ENCODE measurements at regions not wholly inside any gene's neighbourhood (a gene's known extent, or its start where the extent isn't known, plus 50 kb on each side); places are given as distances from the start of the nearest gene placed in this dataset.
A peak's percentile ranks its signal among the peaks of the same experiment; 100 is the strongest.

DNA sequence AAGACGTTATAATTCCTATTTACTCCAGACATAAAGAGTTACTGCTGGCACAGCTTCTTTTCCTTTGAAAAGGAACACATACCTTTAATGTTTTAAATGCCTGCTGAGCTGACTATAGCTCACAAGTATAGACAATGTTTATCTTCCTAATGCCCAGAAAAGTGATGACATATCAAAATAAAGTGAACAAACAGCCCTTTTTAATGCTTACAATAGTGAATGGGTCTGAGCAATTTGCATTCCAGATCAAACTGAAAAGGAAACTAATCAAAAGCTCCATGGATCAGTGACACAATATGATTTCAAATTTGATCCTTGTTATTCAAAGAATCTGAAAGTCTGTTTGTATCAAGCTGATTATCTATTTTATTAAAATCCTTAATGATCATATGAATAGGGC lies 233.6 kb upstream of the SEMA3E start:
- H3K36me3 ChIP-seq (ENCODE audit: control insufficient read depth in 2 of 3, insufficient read depth in 3 of 3, low read length in 3 of 3): no peaks in the 10 kb centered on the region
- DNase-seq (no peak), ATAC-seq (no peak)
- Mint-ChIP-seq H3K9me3 (peaks cover 0 to 2% (median 0%) of the 10 kb centered on the region in 11 donors), H3K4me3 (no peak overlapping the region), H3K27ac (no peak overlapping the region), H3K36me3 (no peaks in the 10 kb centered on the region), H3K27me3 (no peaks in the 10 kb centered on the region), H3K4me1 (no peaks in the 10 kb centered on the region)
- POLR2A ChIA-PET: no interaction called here
- CTCF ChIA-PET: no interaction called here
- H3K27ac ChIP-seq (ENCODE audit: low read depth, low read length): no peak overlapping the region
- H3K4me3 ChIP-seq (ENCODE audit: low read length): no peak overlapping the region
- H3K4me1 ChIP-seq (ENCODE audit: control insufficient read depth in 2 of 2, insufficient read depth in 2 of 2, low read length in 2 of 2): no peaks in the 10 kb centered on the region
- intact Hi-C loops (cut with micrococcal nuclease): no loop called here
- H3K27me3 ChIP-seq (ENCODE audit: control insufficient read depth in 2 of 2, insufficient read depth in 2 of 2, low read length in 2 of 2): no peaks in the 10 kb centered on the region
- H3K9me3 ChIP-seq (ENCODE audit: control insufficient read depth in 2 of 3, low read length in 3 of 3): no peaks in the 10 kb centered on the region

DNA sequence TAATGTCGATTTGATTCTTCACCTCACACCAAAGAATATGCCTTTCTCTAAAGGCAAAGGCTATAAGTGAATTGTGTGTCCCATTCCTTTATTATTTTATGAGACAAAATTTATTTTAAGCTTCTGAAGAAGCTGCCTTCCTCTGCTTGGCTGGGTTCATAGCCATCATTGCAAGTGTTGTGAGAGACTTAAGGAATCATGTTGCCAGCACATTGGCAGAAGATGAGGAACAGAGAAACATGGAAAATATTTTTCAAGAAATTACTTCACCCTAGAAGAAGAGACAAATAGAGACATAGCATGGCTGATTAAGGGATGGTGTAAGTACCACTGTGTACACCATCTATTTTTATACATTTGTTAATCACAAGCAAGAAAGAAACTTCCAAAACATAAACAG lies 230.1 kb upstream of the SEMA3E start:
- ChIA-PET POLR2A (no interaction called here), CTCF (interaction anchor here (0.8 kb wide), 1 partner anchor 282 kb away, joined by 4 read pairs; no protein-coding TSS in a partner anchor)
- H3K4me3 ChIP-seq (ENCODE audit: low read length): no peak overlapping the region

DNA sequence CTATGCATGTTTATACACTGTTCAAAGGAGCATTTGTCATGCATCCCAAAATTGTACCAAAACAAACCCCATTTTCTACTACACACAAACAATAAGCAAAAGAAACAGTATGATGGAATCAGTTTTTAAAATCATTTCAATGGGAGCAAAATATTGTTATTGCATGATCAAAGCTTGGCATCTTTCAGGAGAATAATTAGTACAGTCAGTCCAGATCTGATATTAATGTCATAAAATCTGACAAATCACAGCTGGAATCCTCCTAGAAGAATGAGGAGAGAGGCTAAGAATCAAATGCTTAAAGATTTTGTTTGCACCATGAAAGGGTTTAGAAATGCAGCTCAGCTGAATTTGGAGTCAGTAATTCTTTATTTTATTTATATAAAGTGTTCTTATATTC lies 229.7 kb upstream of the SEMA3E start:
- H3K27ac Mint-ChIP-seq: no peak overlapping the region
- no peak for ATAC-seq
- intact Hi-C loops (cut with micrococcal nuclease): no loop called here
- no peaks in the 10 kb centered on the region for H3K36me3 Mint-ChIP-seq
- Histone ChIP-seq H3K4me1 (ENCODE audit: control insufficient read depth in 2 of 2, insufficient read depth in 2 of 2, low read length in 2 of 2) (no peaks in the 10 kb centered on the region), H3K9me3 (ENCODE audit: control insufficient read depth in 2 of 3, low read length in 3 of 3) (no peaks in the 10 kb centered on the region), H3K27me3 (ENCODE audit: control insufficient read depth in 2 of 2, insufficient read depth in 2 of 2, low read length in 2 of 2) (no peaks in the 10 kb centered on the region), H3K27ac (ENCODE audit: low read depth, low read length) (no peak overlapping the region), H3K4me3 (ENCODE audit: low read length) (no peak overlapping the region), H3K36me3 (ENCODE audit: control insufficient read depth in 2 of 3, insufficient read depth in 3 of 3, low read length in 3 of 3) (no peaks in the 10 kb centered on the region)
- no peaks in the 10 kb centered on the region for H3K4me1 Mint-ChIP-seq
- H3K9me3 Mint-ChIP-seq: peaks cover 0 to 2% (median 0%) of the 10 kb centered on the region in 11 donors
- ChIA-PET POLR2A (no interaction called here), CTCF (interaction anchor here (0.8 kb wide), 1 partner anchor 283 kb away, joined by 4 read pairs; no protein-coding TSS in a partner anchor)
- H3K4me3 Mint-ChIP-seq: no peak overlapping the region
- peaks cover 0 to 3% (median 0%) of the 10 kb centered on the region in 5 donors for H3K27me3 Mint-ChIP-seq
- no peak for DNase-seq

More for the DNA sequence above, 230.1 kb upstream of the SEMA3E start:
- Histone ChIP-seq H3K9me3 (ENCODE audit: control insufficient read depth in 2 of 3, low read length in 3 of 3) (no peaks in the 10 kb centered on the region), H3K27me3 (ENCODE audit: control insufficient read depth in 2 of 2, insufficient read depth in 2 of 2, low read length in 2 of 2) (no peaks in the 10 kb centered on the region), H3K36me3 (ENCODE audit: control insufficient read depth in 2 of 3, insufficient read depth in 3 of 3, low read length in 3 of 3) (no peaks in the 10 kb centered on the region), H3K27ac (ENCODE audit: low read depth, low read length) (no peak overlapping the region), H3K4me1 (ENCODE audit: control insufficient read depth in 2 of 2, insufficient read depth in 2 of 2, low read length in 2 of 2) (no peaks in the 10 kb centered on the region)
- Mint-ChIP-seq H3K4me1 (no peaks in the 10 kb centered on the region), H3K36me3 (no peaks in the 10 kb centered on the region), H3K27me3 (peaks cover 0 to 3% (median 0%) of the 10 kb centered on the region in 5 donors), H3K9me3 (peaks cover 0 to 2% (median 0%) of the 10 kb centered on the region in 11 donors), H3K4me3 (no peak overlapping the region), H3K27ac (no peak overlapping the region)
- ATAC-seq (no peak), DNase-seq (no peak)
- intact Hi-C loops (cut with micrococcal nuclease): no loop called here

DNA sequence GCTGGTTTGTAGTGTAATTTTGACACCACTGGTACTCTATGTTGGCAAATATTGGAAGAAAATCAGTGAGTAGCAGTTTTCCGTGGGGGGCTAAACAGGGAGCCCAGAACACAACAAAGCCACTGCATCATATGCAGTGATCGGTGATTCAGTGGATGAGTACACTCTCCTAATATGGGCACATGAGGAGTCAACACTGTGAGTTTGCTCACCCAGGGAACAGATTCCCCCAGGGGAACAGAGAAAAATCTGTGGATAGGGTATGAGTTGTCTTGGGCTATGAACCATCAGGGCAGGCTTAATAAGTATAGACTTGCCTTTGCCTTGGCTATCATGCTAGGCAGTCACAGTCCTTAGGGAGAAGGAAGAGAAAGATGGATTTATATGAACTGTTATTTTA lies 227.7 kb upstream of the SEMA3E start:
- Histone ChIP-seq H3K27me3 (ENCODE audit: control insufficient read depth in 2 of 2, insufficient read depth in 2 of 2, low read length in 2 of 2) (no peaks in the 10 kb centered on the region), H3K4me3 (ENCODE audit: low read length) (no peak overlapping the region), H3K4me1 (ENCODE audit: control insufficient read depth in 2 of 2, insufficient read depth in 2 of 2, low read length in 2 of 2) (no peaks in the 10 kb centered on the region), H3K9me3 (ENCODE audit: control insufficient read depth in 2 of 3, low read length in 3 of 3) (no peaks in the 10 kb centered on the region), H3K36me3 (ENCODE audit: control insufficient read depth in 2 of 3, insufficient read depth in 3 of 3, low read length in 3 of 3) (no peaks in the 10 kb centered on the region), H3K27ac (ENCODE audit: low read depth, low read length) (no peak overlapping the region)
- DNase-seq (no peak), ATAC-seq (no peak)
- Mint-ChIP-seq H3K4me1 (no peaks in the 10 kb centered on the region), H3K9me3 (peaks cover 0 to 1% (median 0%) of the 10 kb centered on the region in 11 donors), H3K4me3 (no peak overlapping the region), H3K27ac (peak overlapping the region in 1 of 9 donors; percentile 34), H3K27me3 (peaks cover 0 to 3% (median 0%) of the 10 kb centered on the region in 5 donors), H3K36me3 (no peaks in the 10 kb centered on the region)
- CTCF ChIA-PET: no interaction called here
- POLR2A ChIA-PET: no interaction called here
- intact Hi-C loops (cut with micrococcal nuclease): no loop called here

DNA sequence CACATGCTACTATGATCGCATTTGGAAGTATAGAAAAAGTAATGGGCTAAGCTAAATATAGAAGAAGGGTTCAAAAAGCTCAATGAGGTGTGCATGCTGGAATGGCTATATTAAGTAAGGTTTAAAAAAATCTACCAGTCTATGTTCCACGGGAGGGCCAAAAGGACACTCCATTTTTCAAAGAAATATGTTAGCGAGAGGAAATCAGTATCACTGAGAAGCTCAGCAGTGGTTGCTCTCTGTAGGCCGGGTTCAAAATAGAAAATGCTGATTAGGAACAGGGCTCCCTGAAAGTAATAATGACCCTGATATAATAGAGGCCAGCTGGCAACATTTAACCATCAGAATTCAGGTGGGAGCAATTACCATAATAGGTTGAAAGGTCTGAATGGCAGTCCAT lies 224.5 kb upstream of the SEMA3E start:
- Mint-ChIP-seq H3K27ac (no peak overlapping the region), H3K4me3 (no peak overlapping the region), H3K27me3 (peaks cover 0 to 3% (median 0%) of the 10 kb centered on the region in 5 donors), H3K4me1 (no peaks in the 10 kb centered on the region), H3K36me3 (no peaks in the 10 kb centered on the region), H3K9me3 (peaks cover 0 to 1% (median 0%) of the 10 kb centered on the region in 11 donors)
- intact Hi-C loops (cut with micrococcal nuclease): no loop called here
- Histone ChIP-seq H3K4me1 (ENCODE audit: control insufficient read depth in 2 of 2, insufficient read depth in 2 of 2, low read length in 2 of 2) (no peaks in the 10 kb centered on the region), H3K36me3 (ENCODE audit: control insufficient read depth in 2 of 3, insufficient read depth in 3 of 3, low read length in 3 of 3) (no peaks in the 10 kb centered on the region), H3K27me3 (ENCODE audit: control insufficient read depth in 2 of 2, insufficient read depth in 2 of 2, low read length in 2 of 2) (no peaks in the 10 kb centered on the region), H3K9me3 (ENCODE audit: control insufficient read depth in 2 of 3, low read length in 3 of 3) (no peaks in the 10 kb centered on the region), H3K27ac (ENCODE audit: low read depth, low read length) (no peak overlapping the region), H3K4me3 (ENCODE audit: low read length) (no peak overlapping the region)
- no peak for DNase-seq
- ChIA-PET CTCF (no interaction called here), POLR2A (no interaction called here)
- ATAC-seq: no peak

DNA sequence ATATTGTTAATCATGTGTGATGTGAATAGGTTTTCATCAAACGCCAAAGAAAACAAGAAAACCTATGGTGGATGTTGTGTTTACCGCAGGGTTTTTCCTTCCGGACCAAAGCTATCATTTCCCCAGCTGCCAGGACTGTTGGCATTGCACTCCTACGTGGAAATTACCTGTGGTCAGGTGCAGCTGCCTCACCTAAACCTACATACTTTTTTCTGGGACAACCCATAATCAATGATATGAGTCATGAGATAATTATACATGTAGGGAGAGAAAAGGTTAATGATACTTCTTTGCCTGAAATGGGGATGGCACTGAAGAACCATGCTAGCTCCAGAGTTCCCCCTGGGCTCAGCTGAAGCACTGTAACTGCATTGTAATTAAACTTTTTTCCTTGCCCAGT lies 223.6 kb upstream of the SEMA3E start:
- intact Hi-C loops (cut with micrococcal nuclease): no loop called here

GRCh38 chr7:83870515-83870914 lies 221.6 kb upstream of the SEMA3E start:
- H3K4me1 ChIP-seq (ENCODE audit: control insufficient read depth in 2 of 2, insufficient read depth in 2 of 2, low read length in 2 of 2): no peaks in the 10 kb centered on the region
- ChIA-PET CTCF (no interaction called here), POLR2A (no interaction called here)
- no peaks in the 10 kb centered on the region for H3K27me3 ChIP-seq (ENCODE audit: control insufficient read depth in 2 of 2, insufficient read depth in 2 of 2, low read length in 2 of 2)
- Mint-ChIP-seq H3K27ac (no peak overlapping the region), H3K36me3 (no peaks in the 10 kb centered on the region), H3K27me3 (peaks cover 0 to 3% (median 0%) of the 10 kb centered on the region in 5 donors), H3K4me1 (no peaks in the 10 kb centered on the region), H3K4me3 (no peak overlapping the region), H3K9me3 (no peaks in the 10 kb centered on the region)
- intact Hi-C loops (cut with micrococcal nuclease): no loop called here
- ATAC-seq (no peak), DNase-seq (no peak)
- no peak overlapping the region for H3K4me3 ChIP-seq (ENCODE audit: low read length)
- H3K36me3 ChIP-seq (ENCODE audit: control insufficient read depth in 2 of 3, insufficient read depth in 3 of 3, low read length in 3 of 3): no peaks in the 10 kb centered on the region
- no peaks in the 10 kb centered on the region for H3K9me3 ChIP-seq (ENCODE audit: control insufficient read depth in 2 of 3, low read length in 3 of 3)
- H3K27ac ChIP-seq (ENCODE audit: low read depth, low read length): no peak overlapping the region

More for the DNA sequence above, 223.6 kb upstream of the SEMA3E start:
- Histone ChIP-seq H3K27me3 (ENCODE audit: control insufficient read depth in 2 of 2, insufficient read depth in 2 of 2, low read length in 2 of 2) (no peaks in the 10 kb centered on the region), H3K4me1 (ENCODE audit: control insufficient read depth in 2 of 2, insufficient read depth in 2 of 2, low read length in 2 of 2) (no peaks in the 10 kb centered on the region), H3K4me3 (ENCODE audit: low read length) (no peak overlapping the region), H3K9me3 (ENCODE audit: control insufficient read depth in 2 of 3, low read length in 3 of 3) (no peaks in the 10 kb centered on the region), H3K27ac (ENCODE audit: low read depth, low read length) (no peak overlapping the region), H3K36me3 (ENCODE audit: control insufficient read depth in 2 of 3, insufficient read depth in 3 of 3, low read length in 3 of 3) (no peaks in the 10 kb centered on the region)
- CTCF ChIA-PET: no interaction called here
- H3K4me1 Mint-ChIP-seq: no peaks in the 10 kb centered on the region
- H3K27ac Mint-ChIP-seq: no peak overlapping the region
- H3K27me3 Mint-ChIP-seq: peaks cover 0 to 3% (median 0%) of the 10 kb centered on the region in 5 donors
- ATAC-seq (no peak), DNase-seq (no peak)
- H3K36me3 Mint-ChIP-seq: no peaks in the 10 kb centered on the region
- no peak overlapping the region for H3K4me3 Mint-ChIP-seq
- POLR2A ChIA-PET: no interaction called here
- H3K9me3 Mint-ChIP-seq: peaks cover 0 to 1% (median 0%) of the 10 kb centered on the region in 11 donors

Measured in naive thymus-derived CD4-positive, alpha-beta T cell (primary cell).